ENCODE measurements at regions not wholly inside any gene's neighbourhood (a gene's known extent, or its start where the extent isn't known, plus 50 kb on each side); places are given as distances from the start of the nearest gene placed in this dataset.

GRCh38 chr3:21826416-21826815, 75.4 kb upstream of the ZNF385D start:
- no peak for TF ChIP-seq CTCF (IDR thresholded peaks at IDR 0.05; ENCODE audit: insufficient read depth, low read depth, low read length)
- H3K36me3 ChIP-seq (ENCODE audit: control insufficient read depth, insufficient read depth, low read length): no peaks in the 10 kb centered on the region
- no peak for DNase-seq (ENCODE audit: low read depth)
- no peak overlapping the region for H3K4me3 ChIP-seq (ENCODE audit: low read depth, low read length)
- no peaks in the 10 kb centered on the region for H3K27me3 ChIP-seq (ENCODE audit: control insufficient read depth, insufficient read depth, low read length)
- ChIA-PET POLR2A (interaction anchor here (0.5 kb wide), 1 partner anchor 24 kb away, joined by 3 read pairs; no protein-coding TSS in a partner anchor), CTCF (no interaction called here)

DNA sequence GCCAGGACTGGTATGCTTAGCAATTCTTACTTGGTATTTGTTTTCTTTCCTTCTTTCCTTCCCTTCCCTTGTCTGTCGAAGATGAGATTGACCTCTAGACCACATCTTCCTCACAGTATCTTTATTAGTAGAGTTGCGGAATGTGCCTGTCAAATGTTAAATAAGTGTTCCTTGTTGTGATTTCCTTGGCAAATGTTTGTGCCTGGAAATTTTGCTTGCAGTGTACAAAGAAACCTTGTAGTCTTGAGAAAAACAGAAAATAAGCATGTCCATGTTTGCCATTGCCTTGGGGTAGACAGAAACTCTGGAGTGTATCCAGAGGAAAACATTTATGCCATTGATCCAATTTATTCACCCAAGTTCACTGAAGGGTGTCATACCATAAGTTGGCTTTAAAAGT, 79.5 kb upstream of the ZNF385D start:
- CTCF ChIA-PET: no interaction called here
- POLR2A ChIA-PET: no interaction called here
- no peak for TF ChIP-seq CTCF (IDR thresholded peaks at IDR 0.05; ENCODE audit: insufficient read depth, low read depth, low read length)
- Histone ChIP-seq H3K36me3 (ENCODE audit: control insufficient read depth, insufficient read depth, low read length) (no peaks in the 10 kb centered on the region), H3K4me3 (ENCODE audit: low read depth, low read length) (no peak overlapping the region), H3K27me3 (ENCODE audit: control insufficient read depth, insufficient read depth, low read length) (no peaks in the 10 kb centered on the region)
- no peak for DNase-seq (ENCODE audit: low read depth)

DNA sequence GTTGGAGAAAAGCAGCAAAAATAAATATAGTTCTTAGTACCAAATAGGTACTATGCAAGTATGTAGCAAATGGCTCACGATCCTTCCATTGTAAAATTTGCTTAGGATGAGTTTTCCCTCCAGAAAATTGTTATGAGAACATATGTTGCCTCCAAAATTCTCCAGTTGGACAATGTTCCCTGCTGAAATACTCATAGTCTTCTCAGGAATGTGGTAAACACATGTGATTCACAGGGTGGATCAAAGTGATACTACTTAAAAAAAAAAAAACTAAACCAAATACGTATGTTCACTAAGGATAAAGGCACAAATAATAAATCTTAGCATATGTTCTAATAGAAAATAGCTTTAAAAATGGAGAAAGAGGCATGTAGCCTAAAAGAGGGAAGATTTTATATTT, 84.3 kb upstream of the ZNF385D start:
- no peaks in the 10 kb centered on the region for H3K36me3 ChIP-seq (ENCODE audit: control insufficient read depth, insufficient read depth, low read length)
- H3K27me3 ChIP-seq (ENCODE audit: control insufficient read depth, insufficient read depth, low read length): no peaks in the 10 kb centered on the region
- ChIA-PET POLR2A (no interaction called here), CTCF (no interaction called here)
- no peak for DNase-seq (ENCODE audit: low read depth)
- TF ChIP-seq CTCF (IDR thresholded peaks at IDR 0.05; ENCODE audit: insufficient read depth, low read depth, low read length): no peak
- no peak overlapping the region for H3K4me3 ChIP-seq (ENCODE audit: low read depth, low read length)

DNA sequence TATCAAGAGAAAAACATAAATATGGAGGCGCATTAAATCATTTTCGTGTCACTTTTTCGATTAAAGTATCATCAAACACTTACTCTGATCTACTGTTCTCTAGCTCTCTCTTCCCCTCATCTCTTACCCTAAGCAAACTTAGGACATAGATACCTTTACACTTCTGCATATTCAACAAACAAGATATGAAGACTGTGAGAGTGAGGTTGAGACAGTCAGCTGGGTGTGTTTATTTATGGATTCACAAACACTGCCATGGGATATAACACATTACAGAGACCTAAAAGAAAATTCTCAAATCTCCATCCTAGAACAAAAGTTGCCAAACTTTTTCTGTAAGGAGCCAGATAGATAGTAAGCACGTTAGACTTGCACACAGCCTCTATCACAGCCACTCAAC, 85.2 kb upstream of the ZNF385D start:
- H3K36me3 ChIP-seq (ENCODE audit: control insufficient read depth, insufficient read depth, low read length): no peaks in the 10 kb centered on the region
- TF ChIP-seq CTCF (IDR thresholded peaks at IDR 0.05; ENCODE audit: insufficient read depth, low read depth, low read length): no peak
- H3K27me3 ChIP-seq (ENCODE audit: control insufficient read depth, insufficient read depth, low read length): no peaks in the 10 kb centered on the region
- ChIA-PET CTCF (no interaction called here), POLR2A (no interaction called here)
- DNase-seq (ENCODE audit: low read depth): no peak
- H3K4me3 ChIP-seq (ENCODE audit: low read depth, low read length): no peak overlapping the region

DNA sequence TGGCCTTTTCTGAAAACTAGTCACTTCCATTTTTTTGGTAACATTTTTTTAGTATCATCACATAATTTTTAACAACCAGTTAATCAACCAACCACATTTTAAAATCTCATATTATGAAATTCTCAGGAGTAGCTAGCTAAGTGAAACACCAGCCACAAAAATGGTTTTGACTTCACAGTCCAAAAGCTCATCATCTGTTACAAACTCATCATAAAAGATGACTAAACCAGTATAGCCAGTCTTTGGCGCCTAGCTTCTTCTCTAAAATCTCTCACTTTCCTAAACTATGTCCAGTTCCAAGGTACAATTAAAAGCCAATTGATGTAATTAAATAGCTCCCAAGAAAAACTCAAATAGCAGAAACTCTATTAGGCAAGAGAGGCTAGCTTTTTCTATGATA, 88.2 kb upstream of the ZNF385D start:
- no peaks in the 10 kb centered on the region for H3K36me3 ChIP-seq (ENCODE audit: control insufficient read depth, insufficient read depth, low read length)
- DNase-seq (ENCODE audit: low read depth): no peak
- ChIA-PET CTCF (no interaction called here), POLR2A (no interaction called here)
- no peak overlapping the region for H3K4me3 ChIP-seq (ENCODE audit: low read depth, low read length)
- no peaks in the 10 kb centered on the region for H3K27me3 ChIP-seq (ENCODE audit: control insufficient read depth, insufficient read depth, low read length)
- TF ChIP-seq CTCF (IDR thresholded peaks at IDR 0.05; ENCODE audit: insufficient read depth, low read depth, low read length): no peak

Data from BJ (cell line).